Neutrophil (primary cell): ENCODE measurements at regions not wholly inside any gene's neighbourhood (a gene's known extent, or its start where the extent isn't known, plus 50 kb on each side); places are given as distances from the start of the nearest gene placed in this dataset.

Experiments used
- H3K27ac ChIP-seq: fragments of 200-600 bp; sonication (generic); 2 replicates; pipeline ENCODE4 v1.5.1; 2016; ENCODE audit warnings: mild to moderate bottlenecking, moderate library complexity
- H3K27me3 ChIP-seq: fragments of 200-600 bp; sonication (generic); 2 replicates; pipeline ENCODE4 v1.6.0; 2016; ENCODE audit warnings: mild to moderate bottlenecking
- H3K36me3 ChIP-seq: fragments of 200-600 bp; sonication (generic); 2 replicates; pipeline ENCODE4 v1.5.1; 2017
- H3K4me1 ChIP-seq, 2 experiments: fragments of 200-600 bp in 1 of 2; sonication (generic) in 1 of 2; 1 replicate in 1 of 2; 2 replicates in 1 of 2; pipeline versions ENCODE4 v1.5.1 to v1.6.1; 2013 to 2016; ENCODE audit warnings: low read depth in 1 of 2, low read length in 1 of 2, mild to moderate bottlenecking in 1 of 2, moderate library complexity in 1 of 2; ENCODE audit not compliant: control insufficient read depth in 1 of 2, insufficient read depth in 1 of 2
- H3K4me3 ChIP-seq, 2 experiments: fragments of 200-600 bp in 1 of 2; sonication (generic) in 1 of 2; 1 replicate in 1 of 2; 2 replicates in 1 of 2; pipeline ENCODE4 v1.5.1; 2013 to 2016; ENCODE audit warnings: low read depth in 1 of 2, low read length in 1 of 2, mild to moderate bottlenecking in 1 of 2, moderate library complexity in 1 of 2
- H3K9me3 ChIP-seq: fragments of 200-600 bp; sonication (generic); 2 replicates; pipeline ENCODE4 v1.5.1; 2016
- TF ChIP-seq, protein P1 (sequence below): fragments of 200-600 bp; sonication (generic); IDR thresholded peaks from 2 replicates; pipeline ENCODE4 v1.5.1; 2016; ENCODE audit warnings: antibody characterized with exemption

DNA sequence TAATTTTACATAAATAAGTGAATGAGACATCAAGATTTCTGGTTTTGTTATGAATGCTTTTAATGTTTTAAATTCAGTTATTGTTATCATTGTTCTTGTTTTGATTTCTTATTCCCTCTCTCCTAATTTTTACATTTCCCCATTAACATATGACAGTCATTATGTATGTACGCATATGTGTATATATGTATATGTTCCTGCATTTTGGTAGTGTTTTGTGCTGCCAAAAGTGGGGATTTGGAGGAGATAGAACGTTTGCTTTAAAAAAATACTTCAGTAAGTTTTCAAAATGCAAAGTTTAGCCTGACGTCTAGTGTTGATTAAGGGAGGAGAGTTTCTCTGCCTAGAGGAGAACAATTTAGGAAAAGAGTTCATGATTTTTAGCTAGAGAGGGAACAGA lies 385.2 kb downstream of the EPHA4 start:
- TF ChIP-seq, protein P1, sequence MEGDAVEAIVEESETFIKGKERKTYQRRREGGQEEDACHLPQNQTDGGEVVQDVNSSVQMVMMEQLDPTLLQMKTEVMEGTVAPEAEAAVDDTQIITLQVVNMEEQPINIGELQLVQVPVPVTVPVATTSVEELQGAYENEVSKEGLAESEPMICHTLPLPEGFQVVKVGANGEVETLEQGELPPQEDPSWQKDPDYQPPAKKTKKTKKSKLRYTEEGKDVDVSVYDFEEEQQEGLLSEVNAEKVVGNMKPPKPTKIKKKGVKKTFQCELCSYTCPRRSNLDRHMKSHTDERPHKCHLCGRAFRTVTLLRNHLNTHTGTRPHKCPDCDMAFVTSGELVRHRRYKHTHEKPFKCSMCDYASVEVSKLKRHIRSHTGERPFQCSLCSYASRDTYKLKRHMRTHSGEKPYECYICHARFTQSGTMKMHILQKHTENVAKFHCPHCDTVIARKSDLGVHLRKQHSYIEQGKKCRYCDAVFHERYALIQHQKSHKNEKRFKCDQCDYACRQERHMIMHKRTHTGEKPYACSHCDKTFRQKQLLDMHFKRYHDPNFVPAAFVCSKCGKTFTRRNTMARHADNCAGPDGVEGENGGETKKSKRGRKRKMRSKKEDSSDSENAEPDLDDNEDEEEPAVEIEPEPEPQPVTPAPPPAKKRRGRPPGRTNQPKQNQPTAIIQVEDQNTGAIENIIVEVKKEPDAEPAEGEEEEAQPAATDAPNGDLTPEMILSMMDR = no peak
- H3K4me3 ChIP-seq = no peak overlapping the region
- H3K27ac ChIP-seq = no peak overlapping the region
- H3K36me3 ChIP-seq = no peaks in the 10 kb centered on the region
- H3K9me3 ChIP-seq = no peaks in the 10 kb centered on the region
- H3K27me3 ChIP-seq = no peaks in the 10 kb centered on the region
- no peaks in the 10 kb centered on the region for H3K4me1 ChIP-seq

DNA sequence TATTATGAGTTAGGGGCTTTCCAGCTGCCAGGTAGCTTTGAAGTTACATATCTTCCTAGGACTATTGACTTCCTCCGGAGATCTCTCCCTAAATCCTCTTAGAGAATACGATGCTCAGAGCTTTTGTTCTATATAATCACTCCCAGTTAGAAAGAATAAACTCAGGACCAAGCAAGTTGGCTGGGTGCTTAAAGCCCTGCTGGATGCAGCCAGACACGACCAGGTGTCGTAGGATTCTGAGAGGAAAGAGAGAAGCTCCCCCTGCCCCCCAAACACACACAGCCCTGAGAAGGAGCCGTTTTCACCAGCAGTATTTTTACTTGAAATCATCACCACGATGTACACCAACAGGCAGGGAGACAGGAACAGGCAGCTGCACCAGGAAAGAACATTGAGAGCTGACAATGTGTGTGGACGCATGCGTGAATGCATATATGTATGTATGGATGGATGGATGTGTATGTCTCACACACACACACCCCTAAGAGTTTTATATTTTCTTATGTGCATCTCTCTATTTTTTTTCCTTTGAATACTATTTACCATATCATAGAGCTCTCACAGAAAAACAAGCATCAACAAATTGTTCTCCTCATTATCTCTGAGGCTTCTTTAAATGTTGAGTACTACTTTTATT lies 382.6 kb downstream of the EPHA4 start:
- no peak overlapping the region for H3K27ac ChIP-seq
- no peaks in the 10 kb centered on the region for H3K4me1 ChIP-seq
- H3K9me3 ChIP-seq = no peaks in the 10 kb centered on the region
- H3K4me3 ChIP-seq = no peak overlapping the region
- TF ChIP-seq, protein P1 = no peak
- no peaks in the 10 kb centered on the region for H3K27me3 ChIP-seq
- no peaks in the 10 kb centered on the region for H3K36me3 ChIP-seq

DNA sequence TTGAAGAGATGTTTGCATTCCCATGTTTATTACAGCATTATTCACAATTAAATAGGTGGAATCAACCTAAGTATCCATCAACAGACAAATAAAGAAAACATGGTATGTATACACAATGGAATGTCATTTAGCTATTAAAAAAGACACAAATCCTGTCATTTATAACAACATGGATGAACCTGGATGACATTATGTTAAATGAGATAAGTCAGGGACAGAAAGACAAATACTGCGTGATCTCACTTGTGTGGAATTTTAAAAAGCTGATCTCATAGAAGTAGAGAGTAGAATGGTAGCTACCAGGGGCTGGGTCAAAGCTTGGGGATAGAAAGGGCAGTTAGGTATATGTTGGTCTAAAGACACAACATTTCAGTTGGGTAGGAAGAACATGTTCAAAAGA lies 376.3 kb downstream of the EPHA4 start:
- no peaks in the 10 kb centered on the region for H3K36me3 ChIP-seq
- TF ChIP-seq, protein P1 = no peak
- H3K4me1 ChIP-seq = no peaks in the 10 kb centered on the region
- no peaks in the 10 kb centered on the region for H3K9me3 ChIP-seq
- no peak overlapping the region for H3K4me3 ChIP-seq
- no peaks in the 10 kb centered on the region for H3K27me3 ChIP-seq
- H3K27ac ChIP-seq = no peak overlapping the region

DNA sequence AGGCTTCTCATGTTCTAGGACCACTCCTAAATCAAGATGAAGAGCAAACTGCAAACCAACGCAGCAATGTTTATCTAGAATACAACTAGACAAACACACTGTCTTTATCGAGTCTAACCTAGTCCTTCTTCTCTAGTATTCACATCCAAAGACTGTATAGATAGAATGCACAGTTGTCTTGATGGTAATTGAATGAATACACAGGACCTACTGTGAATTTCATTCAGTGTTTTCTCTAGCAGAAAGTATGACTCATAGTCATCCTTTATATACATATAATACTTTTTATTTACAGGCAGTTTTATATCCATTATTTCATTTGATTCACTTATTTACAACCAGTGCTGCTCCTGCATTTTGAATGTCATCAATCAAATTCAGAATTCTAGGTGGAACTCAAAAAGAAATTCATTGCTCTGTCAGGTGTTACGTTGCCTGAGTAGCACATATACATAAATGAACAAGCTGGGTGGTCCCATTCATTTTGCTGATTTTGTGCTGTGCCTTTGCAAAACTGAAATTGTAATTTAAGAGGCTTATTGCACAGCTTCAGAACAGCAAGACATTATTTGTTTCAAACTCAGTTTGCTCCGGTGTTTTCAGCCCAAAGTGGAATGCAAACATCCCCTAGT lies 374.8 kb downstream of the EPHA4 start:
- Histone ChIP-seq H3K36me3 (no peaks in the 10 kb centered on the region), H3K9me3 (no peaks in the 10 kb centered on the region), H3K27me3 (no peaks in the 10 kb centered on the region), H3K4me1 (no peaks in the 10 kb centered on the region), H3K27ac (no peak overlapping the region), H3K4me3 (no peak overlapping the region)
- TF ChIP-seq, protein P1 = no peak

DNA sequence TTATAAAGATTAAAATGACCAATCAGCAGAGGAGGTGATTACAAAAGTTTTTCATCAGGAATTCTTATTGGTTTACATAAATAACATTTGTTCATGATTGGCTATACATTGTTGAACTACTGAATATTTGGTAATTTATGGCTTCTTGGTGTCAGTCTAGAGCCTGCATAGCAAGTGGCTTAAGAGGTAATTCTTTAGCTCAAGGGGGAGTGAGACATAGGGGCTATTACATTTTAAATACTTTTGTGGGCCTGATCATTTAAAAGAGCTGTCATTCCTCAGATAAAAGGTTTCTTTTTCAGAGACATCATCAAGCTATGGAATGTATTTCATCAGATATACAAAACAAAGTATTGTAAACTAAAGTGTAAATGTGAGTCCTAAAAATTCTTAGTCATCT lies 373.8 kb downstream of the EPHA4 start:
- TF ChIP-seq, protein P1 = no peak
- Histone ChIP-seq H3K4me1 (no peaks in the 10 kb centered on the region), H3K36me3 (no peaks in the 10 kb centered on the region), H3K4me3 (no peak overlapping the region), H3K9me3 (no peaks in the 10 kb centered on the region), H3K27me3 (no peaks in the 10 kb centered on the region), H3K27ac (no peak overlapping the region)
